Endothelial cell of umbilical vein (primary cell): ENCODE measurements at regions not wholly inside any gene's neighbourhood (a gene's known extent, or its start where the extent isn't known, plus 50 kb on each side); places are given as distances from the start of the nearest gene placed in this dataset.

Source experiments
- CTCF ChIP-seq, 2 donors: IDR thresholded peaks; 1 replicate in 1 of 2; 2 replicates in 1 of 2; pipeline ENCODE4 v1.5.1; 2011; ENCODE audit warnings: low read length in 2 of 2, mild to moderate bottlenecking in 2 of 2, moderate library complexity in 2 of 2, control low read depth in 1 of 2, inconsistent platforms in 1 of 2, low read depth in 1 of 2; ENCODE audit not compliant: insufficient read depth in 1 of 2; ENCODE audit errors: extremely low read depth in 1 of 2
- EZH2 ChIP-seq: IDR thresholded peaks from 2 replicates; pipeline ENCODE4 v1.6.1; 2012; ENCODE audit warnings: borderline replicate concordance, low read depth, mild to moderate bottlenecking, moderate library complexity, low read length, inconsistent platforms; ENCODE audit not compliant: severe bottlenecking
- MYC ChIP-seq: IDR thresholded peaks from one replicate; pipeline ENCODE4 v1.6.1; 2011; ENCODE audit warnings: mild to moderate bottlenecking, low read depth, low read length
- POLR2A ChIP-seq: IDR thresholded peaks from 2 replicates; pipeline ENCODE4 v1.6.1; 2012; ENCODE audit warnings: low read depth, mild to moderate bottlenecking, control low read depth, low read length
- POLR2AphosphoS5 ChIP-seq: IDR thresholded peaks from 2 replicates; pipeline ENCODE4 v1.6.1; 2012; ENCODE audit warnings: low read depth, mild to moderate bottlenecking, control low read depth, low read length, moderate library complexity; ENCODE audit not compliant: insufficient read depth

- TF ChIP-seq POLR2A (no peak), CTCF (IDR thresholded peaks at IDR 0.05; ENCODE audit: extremely low read depth in 1 of 2, insufficient read depth in 1 of 2, low read depth in 1 of 2, low read length in 2 of 2) (no peak), EZH2 (no peak), POLR2AphosphoS5 (no peak), MYC (no peak)
Measured at GRCh38 chr3:152093901-152094300, 174.8 kb upstream of the MBNL1 start.
